GM12875 (cell line): ENCODE measurements at regions not wholly inside any gene's neighbourhood (a gene's known extent, or its start where the extent isn't known, plus 50 kb on each side); places are given as distances from the start of the nearest gene placed in this dataset.

Experiments used
- H3K4me3 ChIP-seq: one replicate; pipeline ENCODE4 v1.5.1; 2011; ENCODE audit warnings: low read depth, low read length, control low read depth
- CTCF ChIP-seq: IDR thresholded peaks from 2 replicates; pipeline ENCODE4 v1.5.1; 2011; ENCODE audit warnings: low read depth, mild to moderate bottlenecking, control low read depth, inconsistent platforms, low read length, moderate library complexity, borderline replicate concordance; ENCODE audit not compliant: insufficient read depth

- TF ChIP-seq CTCF, result no peak
Observed at GRCh38 chr7:156195276-156195675, 383.0 kb upstream of the SHH start.

GRCh38 chr7:156194813-156195212, 382.6 kb upstream of the SHH start:
- no peak for TF ChIP-seq CTCF

More at GRCh38 chr7:156195276-156195675, 383.0 kb upstream of the SHH start:
- H3K4me3 ChIP-seq, result no peak overlapping the region

GRCh38 chr7:156192921-156193320, 380.7 kb upstream of the SHH start:
- no peak overlapping the region for H3K4me3 ChIP-seq
- TF ChIP-seq CTCF, result no peak

More at GRCh38 chr7:156194813-156195212, 382.6 kb upstream of the SHH start:
- H3K4me3 ChIP-seq, result no peak overlapping the region

- TF ChIP-seq CTCF, result no peak
- no peak overlapping the region for H3K4me3 ChIP-seq
Observed at GRCh38 chr7:156191090-156191489, 378.8 kb upstream of the SHH start.

- H3K4me3 ChIP-seq, result no peak overlapping the region
- no peak for TF ChIP-seq CTCF
Observed at GRCh38 chr7:156185076-156185475, 372.8 kb upstream of the SHH start.

GRCh38 chr7:156184164-156184563, 371.9 kb upstream of the SHH start:
- TF ChIP-seq CTCF, result no peak
- H3K4me3 ChIP-seq, result no peak overlapping the region

GRCh38 chr7:156180451-156181229, 368.4 kb upstream of the SHH start:
- TF ChIP-seq CTCF, result no peak
- no peak overlapping the region for H3K4me3 ChIP-seq
